MCF 10A (cell line): ENCODE measurements at regions not wholly inside any gene's neighbourhood (a gene's known extent, or its start where the extent isn't known, plus 50 kb on each side); places are given as distances from the start of the nearest gene placed in this dataset.

ENCODE experiments used
- BruUV-seq: library from RNA; stranded (reverse); fragments of 400-500 nt; replicated peaks from 2 replicates; lab custom pipeline; 2021; lab: Mats Ljungman, UMichigan
- CTCF ChIA-PET: fragments of 300-600 bp; sonication (Branson Sonifier 250); formaldehyde crosslinking; extraction: SDS; loops from one replicate; lab custom pipeline; 2021; ENCODE audit warnings: antibody characterized with exemption, inconsistent platforms; lab: Yijun Ruan, JAX
- POLR2A ChIA-PET: fragments of 300-600, 350-650 bp; sonication (Branson Sonifier 250); formaldehyde crosslinking; extraction: SDS; loops from one replicate; lab custom pipeline; 2020; ENCODE audit warnings: antibody characterized with exemption, inconsistent platforms; lab: Yijun Ruan, JAX
- DNase-seq: peaks from one replicate; pipeline ENCODE4 v3.0.0-alpha.2; 2018; ENCODE audit not compliant: unreplicated experiment
- H3K27ac Mint-ChIP-seq: one replicate; pipeline ENCODE4 v1.8.0; 2022; ENCODE audit warnings: mild to moderate bottlenecking, low read depth, mixed read lengths; ENCODE audit not compliant: unreplicated experiment
- H3K27me3 Mint-ChIP-seq: one replicate; pipeline ENCODE4 v1.8.0; 2022; ENCODE audit warnings: mixed read lengths; ENCODE audit not compliant: insufficient read depth, unreplicated experiment
- H3K36me3 Mint-ChIP-seq: one replicate; pipeline ENCODE4 v1.8.0; 2022; ENCODE audit warnings: mild to moderate bottlenecking, moderate library complexity, mixed read lengths; ENCODE audit not compliant: insufficient read depth, unreplicated experiment
- H3K4me1 Mint-ChIP-seq: one replicate; pipeline ENCODE4 v1.8.0; 2022; ENCODE audit warnings: mixed read lengths; ENCODE audit not compliant: insufficient read depth, unreplicated experiment
- H3K4me3 Mint-ChIP-seq: one replicate; pipeline ENCODE4 v1.8.0; 2022; ENCODE audit warnings: mild to moderate bottlenecking, moderate library complexity, mixed read lengths; ENCODE audit not compliant: unreplicated experiment
- H3K9me3 Mint-ChIP-seq: one replicate; pipeline ENCODE4 v1.8.0; 2022; ENCODE audit warnings: mixed read lengths; ENCODE audit not compliant: unreplicated experiment
- intact Hi-C: fragments of 100-400 bp; cut with micrococcal nuclease; formaldehyde crosslinking; loops from 2 replicates; pipeline ENCODE4 v1.14.1; 2022
- TF ChIP-seq, protein P1 (sequence below): fragments of 200-600 bp; IDR thresholded peaks from one replicate; pipeline ENCODE4 v1.8.0; 2022; ENCODE audit warnings: antibody characterized with exemption, mild to moderate bottlenecking; ENCODE audit not compliant: unreplicated experiment

DNA sequence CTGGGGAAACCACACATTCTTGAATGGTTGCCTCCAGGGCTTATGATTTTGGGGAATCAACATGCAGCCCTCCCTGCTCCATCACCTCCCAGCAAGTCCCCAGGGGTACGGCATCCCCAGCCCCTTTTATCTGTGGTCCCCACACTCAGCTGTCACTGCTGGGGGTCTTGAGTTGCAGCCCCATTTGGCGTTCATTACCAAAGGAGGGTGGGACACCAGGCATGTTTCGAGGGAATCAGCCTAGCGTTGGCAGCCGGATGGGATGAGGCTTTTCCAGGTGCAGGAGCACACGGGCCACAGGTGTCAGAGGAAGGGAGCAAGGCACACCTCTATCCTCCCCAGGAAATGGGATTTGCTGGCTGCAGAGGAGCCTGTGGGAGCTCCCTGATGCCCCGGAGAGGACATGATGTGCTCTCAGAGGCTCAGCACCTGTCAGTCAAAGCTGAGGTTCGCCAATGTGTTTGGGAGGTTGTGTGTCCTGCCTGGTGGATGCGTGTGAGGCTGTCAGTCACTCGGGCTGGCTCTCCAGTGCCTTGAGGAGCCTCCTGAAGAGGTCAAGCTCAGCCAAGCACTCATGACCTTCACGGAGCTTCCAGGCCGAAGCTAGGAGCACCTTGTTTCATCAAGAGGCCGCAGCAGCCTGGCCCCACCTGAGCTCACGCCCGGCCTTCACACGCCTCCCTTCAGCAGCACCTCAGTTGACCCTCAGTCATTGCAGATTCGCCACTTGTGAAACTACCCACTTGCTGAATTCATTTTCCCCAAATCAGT lies 95.0 kb downstream of the ERMARD start:
- no peak overlapping the region for H3K4me3 Mint-ChIP-seq

DNA sequence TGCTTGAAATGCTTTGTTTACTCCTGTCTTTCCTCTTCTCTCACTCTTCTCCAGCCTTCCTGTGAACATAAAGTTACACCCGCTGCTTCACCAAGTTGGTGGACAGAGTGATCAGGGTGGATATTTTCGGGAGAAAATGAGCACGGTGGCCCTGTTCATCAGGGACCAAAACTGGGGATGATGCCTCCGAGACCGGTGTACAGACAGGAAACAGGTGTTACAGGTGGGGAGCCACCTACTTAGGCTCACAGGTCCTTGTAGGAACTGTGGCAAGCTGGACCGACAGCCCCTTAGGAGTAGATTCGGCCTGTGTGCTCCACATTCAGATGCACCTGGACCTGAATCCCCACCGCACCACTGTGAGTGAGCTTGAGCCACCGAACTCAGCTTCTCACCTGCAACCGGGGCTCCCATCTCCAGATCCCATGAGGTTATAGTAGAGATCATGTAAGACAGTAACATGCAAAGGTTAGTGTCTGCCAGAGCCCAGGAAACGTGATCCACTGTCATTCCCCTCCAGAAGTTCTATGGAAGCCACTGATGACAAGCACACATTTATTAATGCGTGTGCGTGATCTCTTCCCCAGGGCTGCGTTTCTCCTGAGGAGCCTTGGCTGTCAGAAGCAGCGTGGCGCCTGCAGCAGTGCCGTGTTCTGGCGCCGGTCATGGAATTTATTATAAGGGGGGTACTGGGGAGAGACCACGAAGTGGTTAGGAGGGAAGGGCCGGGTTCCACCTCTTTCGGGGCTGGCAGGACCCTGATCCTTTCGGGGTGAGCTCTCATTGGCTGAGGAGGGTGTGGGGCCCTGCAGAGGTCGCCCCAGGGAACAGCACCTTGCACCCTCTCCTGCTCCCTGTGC lies 94.2 kb downstream of the ERMARD start:
- ChIA-PET CTCF (interaction anchor here (0.7 to 1.6 kb wide), 3 partner anchors 14 to 98 kb away, joined by 3 read pairs; no protein-coding TSS in a partner anchor), POLR2A (interaction anchor here (0.5 kb wide), 1 partner anchor 245 kb away, joined by 3 read pairs; no protein-coding TSS in a partner anchor)
- intact Hi-C loops: no loop called here
- peaks cover 73% of the 10 kb centered on the region for H3K27me3 Mint-ChIP-seq
- BruUV-seq: no TSS peak
- no peak overlapping the region for H3K27ac Mint-ChIP-seq
- DNase-seq: no peak
- H3K36me3 Mint-ChIP-seq: no peaks in the 10 kb centered on the region
- no peaks in the 10 kb centered on the region for H3K9me3 Mint-ChIP-seq
- H3K4me3 Mint-ChIP-seq: no peak overlapping the region
- TF ChIP-seq, protein P1, sequence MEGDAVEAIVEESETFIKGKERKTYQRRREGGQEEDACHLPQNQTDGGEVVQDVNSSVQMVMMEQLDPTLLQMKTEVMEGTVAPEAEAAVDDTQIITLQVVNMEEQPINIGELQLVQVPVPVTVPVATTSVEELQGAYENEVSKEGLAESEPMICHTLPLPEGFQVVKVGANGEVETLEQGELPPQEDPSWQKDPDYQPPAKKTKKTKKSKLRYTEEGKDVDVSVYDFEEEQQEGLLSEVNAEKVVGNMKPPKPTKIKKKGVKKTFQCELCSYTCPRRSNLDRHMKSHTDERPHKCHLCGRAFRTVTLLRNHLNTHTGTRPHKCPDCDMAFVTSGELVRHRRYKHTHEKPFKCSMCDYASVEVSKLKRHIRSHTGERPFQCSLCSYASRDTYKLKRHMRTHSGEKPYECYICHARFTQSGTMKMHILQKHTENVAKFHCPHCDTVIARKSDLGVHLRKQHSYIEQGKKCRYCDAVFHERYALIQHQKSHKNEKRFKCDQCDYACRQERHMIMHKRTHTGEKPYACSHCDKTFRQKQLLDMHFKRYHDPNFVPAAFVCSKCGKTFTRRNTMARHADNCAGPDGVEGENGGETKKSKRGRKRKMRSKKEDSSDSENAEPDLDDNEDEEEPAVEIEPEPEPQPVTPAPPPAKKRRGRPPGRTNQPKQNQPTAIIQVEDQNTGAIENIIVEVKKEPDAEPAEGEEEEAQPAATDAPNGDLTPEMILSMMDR: no peak
- no peaks in the 10 kb centered on the region for H3K4me1 Mint-ChIP-seq

More for the DNA sequence above, 95.0 kb downstream of the ERMARD start:
- Mint-ChIP-seq H3K27ac (no peak overlapping the region), H3K36me3 (no peaks in the 10 kb centered on the region), H3K4me1 (peaks cover under 1% of the 10 kb centered on the region), H3K27me3 (peaks cover 65% of the 10 kb centered on the region), H3K9me3 (no peaks in the 10 kb centered on the region)
- TF ChIP-seq, protein P1: no peak
- intact Hi-C loops: no loop called here
- CTCF ChIA-PET: interaction anchor here (0.6 to 1.6 kb wide), 2 partner anchors 15 to 57 kb away, joined by 3 to 4 read pairs; no protein-coding TSS in a partner anchor
- POLR2A ChIA-PET: interaction anchor here (0.5 kb wide), 1 partner anchor 244 kb away, joined by 3 read pairs; no protein-coding TSS in a partner anchor
- BruUV-seq: no TSS peak
- no peak for DNase-seq

DNA sequence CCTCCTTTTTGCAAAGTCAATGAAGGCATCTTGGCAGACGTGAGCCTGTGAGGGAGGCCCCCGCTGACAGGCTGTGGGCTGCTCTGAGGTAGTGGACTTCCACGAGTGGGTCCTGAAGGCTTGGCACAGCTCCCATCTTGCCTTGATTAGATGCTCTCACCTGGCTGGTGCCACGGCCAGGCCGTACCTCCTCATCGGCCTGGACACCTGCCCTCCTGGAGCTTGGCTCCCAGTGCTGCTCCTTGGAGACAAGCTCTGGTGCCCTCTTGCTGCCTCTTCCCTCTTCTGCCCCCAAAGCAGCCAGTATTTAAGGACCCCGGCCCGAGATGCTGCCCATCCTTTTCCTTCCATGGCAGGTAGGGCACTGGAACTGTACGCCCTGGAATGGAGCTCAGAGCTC lies 93.5 kb downstream of the ERMARD start:
- Mint-ChIP-seq H3K27me3 (peaks cover 79% of the 10 kb centered on the region), H3K36me3 (no peaks in the 10 kb centered on the region), H3K9me3 (no peaks in the 10 kb centered on the region), H3K4me3 (no peak overlapping the region), H3K4me1 (no peaks in the 10 kb centered on the region), H3K27ac (no peak overlapping the region)
- TF ChIP-seq, protein P1: no peak
- intact Hi-C loops: no loop called here
- no TSS peak for BruUV-seq
- DNase-seq: no peak
- ChIA-PET POLR2A (no interaction called here), CTCF (interaction anchor here (0.7 to 2.0 kb wide), 4 partner anchors 13 to 99 kb away, joined by 3 to 7 read pairs (median 3); no protein-coding TSS in a partner anchor)

DNA sequence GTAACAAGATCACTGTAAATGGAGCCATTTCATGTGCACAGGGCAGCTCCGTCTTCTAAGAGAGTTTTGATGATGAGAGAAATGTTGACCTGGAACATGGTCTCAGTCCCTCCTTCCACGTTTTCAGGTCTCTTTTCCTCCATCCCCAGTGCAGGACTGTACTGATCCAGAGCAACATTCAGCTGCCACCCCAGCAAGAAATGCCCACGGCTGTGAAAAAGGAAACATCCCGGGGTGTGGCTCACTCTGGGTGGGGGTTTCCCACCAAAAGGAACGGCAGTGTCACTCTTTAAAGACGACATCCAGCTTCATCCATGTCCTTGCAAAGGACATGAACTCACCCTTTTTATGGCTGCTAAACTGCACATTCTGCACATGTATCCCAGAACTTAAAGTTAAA lies 92.6 kb downstream of the ERMARD start:
- Mint-ChIP-seq H3K27me3 (peaks cover 79% of the 10 kb centered on the region), H3K27ac (no peak overlapping the region), H3K4me3 (no peak overlapping the region), H3K36me3 (no peaks in the 10 kb centered on the region), H3K4me1 (no peaks in the 10 kb centered on the region), H3K9me3 (no peaks in the 10 kb centered on the region)
- POLR2A ChIA-PET: interaction anchor here (0.6 kb wide), 2 partner anchors 109 to 380 kb away, joined by 3 to 4 read pairs; no protein-coding TSS in a partner anchor
- no TSS peak for BruUV-seq
- CTCF ChIA-PET: interaction anchor here (0.7 to 2.0 kb wide), 2 partner anchors 12 to 22 kb away, joined by 3 to 7 read pairs; no protein-coding TSS in a partner anchor
- TF ChIP-seq, protein P1: no peak
- no peak for DNase-seq
- intact Hi-C loops: no loop called here
